MCF 10A (cell line): ENCODE measurements at regions not wholly inside any gene's neighbourhood (a gene's known extent, or its start where the extent isn't known, plus 50 kb on each side); places are given as distances from the start of the nearest gene placed in this dataset.
"Not testable (repeated sequence)": the region's sequence is repeated elsewhere in the genome, so short reads cannot be mapped to it uniquely, and the experiment has no call there.

Experiments used
- BruUV-seq: library from RNA; stranded (reverse); fragments of 400-500 nt; replicated peaks from 2 replicates; lab custom pipeline; 2021; lab: Mats Ljungman, UMichigan
- CTCF ChIA-PET: fragments of 300-600 bp; sonication (Branson Sonifier 250); formaldehyde crosslinking; extraction: SDS; loops from one replicate; lab custom pipeline; 2021; ENCODE audit warnings: antibody characterized with exemption, inconsistent platforms; lab: Yijun Ruan, JAX
- POLR2A ChIA-PET: fragments of 300-600, 350-650 bp; sonication (Branson Sonifier 250); formaldehyde crosslinking; extraction: SDS; loops from one replicate; lab custom pipeline; 2020; ENCODE audit warnings: antibody characterized with exemption, inconsistent platforms; lab: Yijun Ruan, JAX
- DNase-seq: peaks from one replicate; pipeline ENCODE4 v3.0.0-alpha.2; 2018; ENCODE audit not compliant: unreplicated experiment
- H3K27ac Mint-ChIP-seq: one replicate; pipeline ENCODE4 v1.8.0; 2022; ENCODE audit warnings: mild to moderate bottlenecking, low read depth, mixed read lengths; ENCODE audit not compliant: unreplicated experiment
- H3K27me3 Mint-ChIP-seq: one replicate; pipeline ENCODE4 v1.8.0; 2022; ENCODE audit warnings: mixed read lengths; ENCODE audit not compliant: insufficient read depth, unreplicated experiment
- H3K36me3 Mint-ChIP-seq: one replicate; pipeline ENCODE4 v1.8.0; 2022; ENCODE audit warnings: mild to moderate bottlenecking, moderate library complexity, mixed read lengths; ENCODE audit not compliant: insufficient read depth, unreplicated experiment
- H3K4me1 Mint-ChIP-seq: one replicate; pipeline ENCODE4 v1.8.0; 2022; ENCODE audit warnings: mixed read lengths; ENCODE audit not compliant: insufficient read depth, unreplicated experiment
- H3K4me3 Mint-ChIP-seq: one replicate; pipeline ENCODE4 v1.8.0; 2022; ENCODE audit warnings: mild to moderate bottlenecking, moderate library complexity, mixed read lengths; ENCODE audit not compliant: unreplicated experiment
- H3K9me3 Mint-ChIP-seq: one replicate; pipeline ENCODE4 v1.8.0; 2022; ENCODE audit warnings: mixed read lengths; ENCODE audit not compliant: unreplicated experiment
- CTCF ChIP-seq: fragments of 200-600 bp; IDR thresholded peaks from one replicate; pipeline ENCODE4 v1.8.0; 2022; ENCODE audit warnings: antibody characterized with exemption, mild to moderate bottlenecking; ENCODE audit not compliant: unreplicated experiment
- intact Hi-C: fragments of 100-400 bp; cut with micrococcal nuclease; formaldehyde crosslinking; loops from 2 replicates; pipeline ENCODE4 v1.14.1; 2022

- no peaks in the 10 kb centered on the region for H3K4me1 Mint-ChIP-seq
- no peak for TF ChIP-seq CTCF
- BruUV-seq = no TSS peak
- no peak overlapping the region for H3K27ac Mint-ChIP-seq
- intact Hi-C loops = no loop called here
- H3K9me3 Mint-ChIP-seq = no peaks in the 10 kb centered on the region
- H3K4me3 Mint-ChIP-seq = no peak overlapping the region
- H3K36me3 Mint-ChIP-seq = no peaks in the 10 kb centered on the region
- CTCF ChIA-PET = interaction anchor here (0.5 to 1.8 kb wide), 2 partner anchors 18 to 338 kb away, joined by 3 to 5 read pairs; no protein-coding TSS in a partner anchor
- DNase-seq = peak; percentile 43
- POLR2A ChIA-PET = no interaction called here
- H3K27me3 Mint-ChIP-seq = no peaks in the 10 kb centered on the region
Measured at GRCh38 chr4:54837576-54838140, 179.9 kb downstream of the KIT start.

GRCh38 chr4:54828361-54828760 is 170.6 kb downstream of the KIT start:
- intact Hi-C loops, POLR2A ChIA-PET, H3K4me1 Mint-ChIP-seq, H3K27me3 Mint-ChIP-seq, H3K36me3 Mint-ChIP-seq, H3K27ac Mint-ChIP-seq, CTCF ChIA-PET, H3K4me3 Mint-ChIP-seq, H3K9me3 Mint-ChIP-seq, BruUV-seq, DNase-seq: not testable (repeated sequence)

- no peak overlapping the region for H3K27ac Mint-ChIP-seq
- POLR2A ChIA-PET = interaction anchor here (0.6 kb wide), 1 partner anchor 35 kb away, joined by 4 read pairs; no protein-coding TSS in a partner anchor
- CTCF ChIA-PET = interaction anchor here (1.0 kb wide), 1 partner anchor 17 kb away, joined by 4 read pairs; no protein-coding TSS in a partner anchor
- H3K4me3 Mint-ChIP-seq = no peak overlapping the region
- no peak for DNase-seq
- no peak for TF ChIP-seq CTCF
- no peaks in the 10 kb centered on the region for H3K9me3 Mint-ChIP-seq
- BruUV-seq = no TSS peak
- no peaks in the 10 kb centered on the region for H3K36me3 Mint-ChIP-seq
- no peaks in the 10 kb centered on the region for H3K4me1 Mint-ChIP-seq
- no peaks in the 10 kb centered on the region for H3K27me3 Mint-ChIP-seq
- intact Hi-C loops = no loop called here
Measured at GRCh38 chr4:54823616-54824015, 165.9 kb downstream of the KIT start.

- no peaks in the 10 kb centered on the region for H3K4me1 Mint-ChIP-seq
- TF ChIP-seq CTCF = no peak
- peaks cover 7% of the 10 kb centered on the region for H3K9me3 Mint-ChIP-seq
- no peak overlapping the region for H3K4me3 Mint-ChIP-seq
- ChIA-PET CTCF (interaction anchor here (0.6 to 2.0 kb wide), 2 partner anchors 16 to 18 kb away, joined by 3 to 5 read pairs; no protein-coding TSS in a partner anchor), POLR2A (no interaction called here)
- DNase-seq = peak; percentile 28
- intact Hi-C loops = no loop called here
- H3K27ac Mint-ChIP-seq = no peak overlapping the region
- no peaks in the 10 kb centered on the region for H3K36me3 Mint-ChIP-seq
- BruUV-seq = no TSS peak
- H3K27me3 Mint-ChIP-seq = no peaks in the 10 kb centered on the region
Measured at GRCh38 chr4:54819034-54819433, 161.3 kb downstream of the KIT start.
